ENCODE measurements at regions not wholly inside any gene's neighbourhood (a gene's known extent, or its start where the extent isn't known, plus 50 kb on each side); places are given as distances from the start of the nearest gene placed in this dataset.

DNA sequence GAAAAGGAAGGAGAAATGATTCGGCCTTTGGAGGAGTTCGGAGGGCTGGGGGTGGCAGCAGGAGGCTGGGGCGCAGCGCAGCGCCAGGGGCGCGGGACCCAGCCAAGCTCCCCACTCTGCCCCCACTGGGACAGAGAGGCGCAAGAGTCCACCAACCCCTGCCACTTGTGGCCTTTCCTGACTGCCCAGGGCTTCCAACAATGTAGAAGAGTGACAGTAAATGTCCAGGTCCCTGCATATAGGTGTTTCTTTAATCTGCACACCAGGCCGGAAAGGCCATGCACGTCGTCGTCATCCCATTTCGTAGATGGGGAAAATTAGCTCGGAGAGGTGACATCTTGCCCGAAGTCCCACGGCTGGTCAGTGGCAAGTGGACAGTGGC lies 96.6 kb downstream of the INHBB start:
- WGBS, 4 donors, result 32 to 48% (median 39%) methylated on average over 13 to 16 of the region's 16 CpGs
- peaks cover 0 to 4% of the 10 kb centered on the region in 2 donors for H3K4me1 ChIP-seq (replicated peaks in 1 of 2)
- no peaks in the 10 kb centered on the region for H3K9me3 ChIP-seq (replicated peaks in 1 of 3)
- no peaks in the 10 kb centered on the region for H3K36me3 ChIP-seq (replicated peaks in 1 of 2)
- H3K27ac ChIP-seq, result no peak overlapping the region
- intact Hi-C loops (cut with DNase I), result no loop called here
- H3K27me3 ChIP-seq, result no peaks in the 10 kb centered on the region
- DNase-seq, result peak in 2 of 7 donors; percentile 4 to 14
- TF ChIP-seq CTCF (IDR thresholded peaks at IDR 0.05), result no peak
- TF ChIP-seq POLR2A (IDR thresholded peaks at IDR 0.05), result no peak
- peak overlapping the region in 1 of 4 donors; percentile 33 for H3K4me3 ChIP-seq

GRCh38 chr2:120442923-120443571 lies 97.1 kb downstream of the INHBB start:
- Histone ChIP-seq H3K4me1 (replicated peaks in 1 of 2) (peaks cover 0 to 4% of the 10 kb centered on the region in 2 donors), H3K36me3 (replicated peaks in 1 of 2) (no peaks in the 10 kb centered on the region), H3K9me3 (replicated peaks in 1 of 3) (no peaks in the 10 kb centered on the region), H3K27me3 (no peaks in the 10 kb centered on the region), H3K4me3 (peak overlapping the region in 1 of 4 donors; percentile 33), H3K27ac (no peak overlapping the region)
- no peak for TF ChIP-seq CTCF (IDR thresholded peaks at IDR 0.05)
- no peak for TF ChIP-seq POLR2A (IDR thresholded peaks at IDR 0.05)
- WGBS, 4 donors, result 42 to 70% (median 54%) methylated on average over 18 to 50 of the region's 50 CpGs
- intact Hi-C loops (cut with DNase I), result no loop called here
- DNase-seq, result peak in 2 of 7 donors; percentile 13 to 17

GRCh38 chr2:120443946-120444345 lies 98.0 kb downstream of the INHBB start:
- DNase-seq, result peak in 2 of 7 donors; percentile 2 to 15
- H3K27me3 ChIP-seq, result no peaks in the 10 kb centered on the region
- intact Hi-C loops (cut with DNase I), result no loop called here
- no peak overlapping the region for H3K4me3 ChIP-seq
- H3K4me1 ChIP-seq (replicated peaks in 1 of 2), result peaks cover 0 to 4% of the 10 kb centered on the region in 2 donors
- H3K27ac ChIP-seq, result no peak overlapping the region
- WGBS, 4 donors, result 79 to 95% (median 82%) methylated on average over 4 of the region's 4 CpGs
- TF ChIP-seq CTCF (IDR thresholded peaks at IDR 0.05) (no peak), POLR2A (IDR thresholded peaks at IDR 0.05) (no peak)
- H3K36me3 ChIP-seq (replicated peaks in 1 of 2), result no peaks in the 10 kb centered on the region
- no peaks in the 10 kb centered on the region for H3K9me3 ChIP-seq (replicated peaks in 1 of 3)

GRCh38 chr2:120444691-120445240 lies 98.8 kb downstream of the INHBB start:
- WGBS, 4 donors, result 92 to 95% (median 94%) methylated on average over 7 to 9 of the region's 9 CpGs

More at GRCh38 chr2:120444691-120445240, 98.8 kb downstream of the INHBB start:
- no peaks in the 10 kb centered on the region for H3K27me3 ChIP-seq
- H3K36me3 ChIP-seq (replicated peaks in 1 of 2), result no peaks in the 10 kb centered on the region
- H3K4me1 ChIP-seq (replicated peaks in 1 of 2), result peaks cover 0 to 4% of the 10 kb centered on the region in 2 donors
- no peak for TF ChIP-seq POLR2A (IDR thresholded peaks at IDR 0.05)
- TF ChIP-seq CTCF (IDR thresholded peaks at IDR 0.05), result no peak
- H3K4me3 ChIP-seq, result no peak overlapping the region
- no peak overlapping the region for H3K27ac ChIP-seq
- no peaks in the 10 kb centered on the region for H3K9me3 ChIP-seq (replicated peaks in 1 of 3)
- intact Hi-C loops (cut with DNase I), result no loop called here
- peak in 2 of 7 donors; percentile 3 to 15 for DNase-seq
